ENCODE measurements at regions not wholly inside any gene's neighbourhood (a gene's known extent, or its start where the extent isn't known, plus 50 kb on each side); places are given as distances from the start of the nearest gene placed in this dataset.

- DNase-seq (ENCODE audit: extremely low spot score) = peak; percentile 94
- TF ChIP-seq CTCF (IDR thresholded peaks at IDR 0.05; ENCODE audit: control extremely low read depth, extremely low read depth, low read depth, missing control alignments) = no peak
- ChIA-PET CTCF (interaction anchor here (1.3 to 1.6 kb wide), 2 partner anchors 18 to 415 kb away, joined by 3 to 6 read pairs; no protein-coding TSS in a partner anchor), POLR2A (no interaction called here)
These were observed 201.2 kb upstream of the NFE2L3 start for GRCh38 chr7:25950488-25951413.

- ChIA-PET CTCF (no interaction called here), POLR2A (no interaction called here)
- TF ChIP-seq CTCF (IDR thresholded peaks at IDR 0.05; ENCODE audit: control extremely low read depth, extremely low read depth, low read depth, missing control alignments) = no peak
- peak; percentile 12 for DNase-seq (ENCODE audit: extremely low spot score)
These were observed 200.4 kb upstream of the NFE2L3 start for GRCh38 chr7:25951414-25952260.

- no peak for TF ChIP-seq CTCF (IDR thresholded peaks at IDR 0.05; ENCODE audit: control extremely low read depth, extremely low read depth, low read depth, missing control alignments)
- CTCF ChIA-PET = no interaction called here
- DNase-seq (ENCODE audit: extremely low spot score) = no peak
- POLR2A ChIA-PET = no interaction called here
These were observed 199.5 kb upstream of the NFE2L3 start for GRCh38 chr7:25952261-25953057.

GRCh38 chr7:25953859-25954258 lies 198.1 kb upstream of the NFE2L3 start:
- TF ChIP-seq CTCF (IDR thresholded peaks at IDR 0.05; ENCODE audit: control extremely low read depth, extremely low read depth, low read depth, missing control alignments) = no peak
- ChIA-PET POLR2A (no interaction called here), CTCF (no interaction called here)
- DNase-seq (ENCODE audit: extremely low spot score) = no peak

- POLR2A ChIA-PET = no interaction called here
- DNase-seq (ENCODE audit: extremely low spot score) = no peak
- CTCF ChIA-PET = no interaction called here
- TF ChIP-seq CTCF (IDR thresholded peaks at IDR 0.05; ENCODE audit: control extremely low read depth, extremely low read depth, low read depth, missing control alignments) = no peak
These were observed 197.6 kb upstream of the NFE2L3 start for GRCh38 chr7:25954395-25954794.

All from GM10248 (cell line).